ENCODE measurements at regions not wholly inside any gene's neighbourhood (a gene's known extent, or its start where the extent isn't known, plus 50 kb on each side); places are given as distances from the start of the nearest gene placed in this dataset.

DNA sequence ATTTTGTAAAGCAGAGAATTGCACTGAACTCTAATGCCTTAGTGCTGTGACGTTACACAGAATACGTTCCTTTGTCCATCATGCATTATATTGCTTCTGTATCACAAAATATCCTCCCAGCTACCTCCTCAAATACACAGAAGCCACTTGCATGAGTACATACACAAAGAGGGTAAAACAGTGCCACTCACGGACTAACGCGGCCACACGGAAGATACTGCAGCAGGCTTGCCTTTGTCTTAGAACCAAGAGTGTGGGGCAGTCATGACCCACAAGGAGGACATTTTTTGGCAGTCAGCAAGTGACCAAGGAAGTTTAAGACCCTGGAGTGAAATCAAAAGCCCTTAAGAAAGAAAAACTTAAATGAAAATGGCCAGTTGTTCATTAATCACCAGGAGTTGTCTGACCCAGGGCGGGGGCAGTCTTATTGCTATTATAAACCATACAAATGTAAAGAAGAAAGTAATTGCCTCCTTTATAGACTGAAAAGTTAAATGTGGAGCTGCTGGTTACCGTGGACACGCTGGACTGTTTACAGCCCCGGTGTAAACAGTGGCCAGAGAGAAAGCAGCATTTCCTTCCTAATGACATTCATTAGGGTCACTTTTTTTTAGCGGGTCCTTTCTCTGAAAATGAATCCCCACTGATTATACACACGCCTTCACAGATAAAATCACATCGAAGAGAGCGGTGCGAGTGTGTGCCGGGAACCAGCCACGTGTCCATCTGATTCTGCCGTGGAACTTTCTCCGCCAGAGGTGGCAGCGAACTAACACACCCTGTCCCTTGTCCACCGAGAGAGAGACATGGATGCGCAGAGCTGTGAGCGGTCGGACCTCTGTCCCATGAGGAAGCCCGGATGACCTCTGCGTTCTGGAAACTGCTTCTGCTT is 66.8 kb downstream of the SOX1 start:
- H4K91ac ChIP-seq (ENCODE audit: low read depth, low read length): no peak overlapping the region
- H3K79me1 ChIP-seq (ENCODE audit: low read length): no peaks in the 10 kb centered on the region
- H3K9me3 ChIP-seq (ENCODE audit: insufficient read depth, low read depth, low read length): no peaks in the 10 kb centered on the region
- H3K4me3 ChIP-seq (ENCODE audit: low read depth, low read length): no peak overlapping the region
- H3K9ac ChIP-seq (ENCODE audit: low read length): no peak overlapping the region
- no peaks in the 10 kb centered on the region for H3K36me3 ChIP-seq (ENCODE audit: control insufficient read depth in 1 of 2, insufficient read depth in 2 of 2, low read length in 2 of 2)
- H2AK5ac ChIP-seq (ENCODE audit: low read length): no peak overlapping the region
- H4K12ac ChIP-seq (ENCODE audit: low read depth, low read length): no peak overlapping the region
- H3K4ac ChIP-seq (ENCODE audit: low read depth, low read length): no peak overlapping the region
- H2BK5ac ChIP-seq (ENCODE audit: low read depth, low read length, poor library complexity): no peak overlapping the region
- H3K23ac ChIP-seq (ENCODE audit: low read length): no peak overlapping the region
- no peaks in the 10 kb centered on the region for H3K27me3 ChIP-seq (ENCODE audit: insufficient read depth, low read length)
- H3K14ac ChIP-seq (ENCODE audit: low read length): no peak overlapping the region
- no peak overlapping the region for H4K8ac ChIP-seq (ENCODE audit: low read depth, low read length)
- no peaks in the 10 kb centered on the region for H3K79me2 ChIP-seq (ENCODE audit: control insufficient read depth, insufficient read depth, low read length, poor library complexity)
- H3K18ac ChIP-seq (ENCODE audit: low read length): no peak overlapping the region
- no CpG with 5 or more reads among the region's 26 CpGs for WGBS (ENCODE audit: extremely low coverage, insufficient coverage, insufficient read length)
- no peak for DNase-seq
- no peak overlapping the region for H3K27ac ChIP-seq (ENCODE audit: low read depth, low read length)
- H2BK120ac ChIP-seq (ENCODE audit: insufficient read depth, low read length, poor library complexity): no peak overlapping the region
- no peak overlapping the region for H3K4me2 ChIP-seq (ENCODE audit: low read length)
- no peak overlapping the region for H2AFZ ChIP-seq (ENCODE audit: insufficient read depth, low read length, poor library complexity)
- H3K4me1 ChIP-seq (ENCODE audit: control insufficient read depth in 1 of 2, insufficient read depth in 2 of 2, low read length in 2 of 2): no peaks in the 10 kb centered on the region
- no peak overlapping the region for H2BK12ac ChIP-seq (ENCODE audit: low read length)

DNA sequence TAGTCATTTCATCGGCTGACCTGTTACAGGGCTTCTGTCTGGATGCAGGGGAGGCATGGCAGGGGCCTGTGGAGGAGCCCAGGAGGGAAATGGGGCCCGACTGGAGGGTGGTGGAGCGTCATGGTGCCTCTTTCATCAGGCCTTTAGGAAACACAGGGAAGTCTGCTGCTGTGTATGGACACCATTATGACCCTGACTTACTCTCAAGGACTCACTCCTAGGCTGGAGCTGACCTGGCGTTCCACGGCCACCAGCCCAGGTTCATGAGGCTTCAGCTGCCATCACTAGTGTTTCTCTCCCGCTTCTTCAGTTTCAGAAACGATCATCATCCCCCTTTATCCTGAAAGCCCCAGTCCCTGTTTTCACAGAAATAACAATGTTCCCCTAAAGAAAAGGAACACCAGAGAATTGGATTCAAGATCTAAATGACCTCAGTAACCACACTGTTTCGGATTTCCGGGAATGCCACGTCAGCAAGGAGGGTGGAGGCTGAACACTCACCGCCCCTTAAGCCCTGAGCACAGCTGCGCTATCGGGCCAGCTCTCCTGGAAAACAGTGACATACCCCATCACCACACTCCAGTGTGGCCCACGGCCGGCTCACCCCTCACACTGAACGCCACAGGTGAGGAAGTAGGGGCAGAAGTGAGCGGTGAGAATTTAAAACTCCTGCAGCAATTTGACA is 67.6 kb downstream of the SOX1 start:
- Histone ChIP-seq H2BK120ac (ENCODE audit: insufficient read depth, low read length, poor library complexity) (no peak overlapping the region), H4K8ac (ENCODE audit: low read depth, low read length) (no peak overlapping the region), H3K27me3 (ENCODE audit: insufficient read depth, low read length) (no peaks in the 10 kb centered on the region), H3K4me3 (ENCODE audit: low read depth, low read length) (no peak overlapping the region), H3K79me1 (ENCODE audit: low read length) (no peaks in the 10 kb centered on the region), H3K9ac (ENCODE audit: low read length) (no peak overlapping the region), H2AK5ac (ENCODE audit: low read length) (no peak overlapping the region), H3K79me2 (ENCODE audit: control insufficient read depth, insufficient read depth, low read length, poor library complexity) (no peaks in the 10 kb centered on the region), H2AFZ (ENCODE audit: insufficient read depth, low read length, poor library complexity) (no peak overlapping the region), H4K12ac (ENCODE audit: low read depth, low read length) (no peak overlapping the region), H3K4me2 (ENCODE audit: low read length) (no peak overlapping the region), H3K9me3 (ENCODE audit: insufficient read depth, low read depth, low read length) (no peaks in the 10 kb centered on the region), H3K4me1 (ENCODE audit: control insufficient read depth in 1 of 2, insufficient read depth in 2 of 2, low read length in 2 of 2) (no peaks in the 10 kb centered on the region), H4K91ac (ENCODE audit: low read depth, low read length) (no peak overlapping the region), H3K23ac (ENCODE audit: low read length) (no peak overlapping the region), H3K36me3 (ENCODE audit: control insufficient read depth in 1 of 2, insufficient read depth in 2 of 2, low read length in 2 of 2) (no peaks in the 10 kb centered on the region), H2BK12ac (ENCODE audit: low read length) (no peak overlapping the region), H2BK5ac (ENCODE audit: low read depth, low read length, poor library complexity) (no peak overlapping the region), H3K4ac (ENCODE audit: low read depth, low read length) (no peak overlapping the region), H3K14ac (ENCODE audit: low read length) (no peak overlapping the region), H3K27ac (ENCODE audit: low read depth, low read length) (no peak overlapping the region), H3K18ac (ENCODE audit: low read length) (no peak overlapping the region)
- no peak for DNase-seq
- WGBS (ENCODE audit: extremely low coverage, insufficient coverage, insufficient read length): no CpG with 5 or more reads among the region's 17 CpGs

DNA sequence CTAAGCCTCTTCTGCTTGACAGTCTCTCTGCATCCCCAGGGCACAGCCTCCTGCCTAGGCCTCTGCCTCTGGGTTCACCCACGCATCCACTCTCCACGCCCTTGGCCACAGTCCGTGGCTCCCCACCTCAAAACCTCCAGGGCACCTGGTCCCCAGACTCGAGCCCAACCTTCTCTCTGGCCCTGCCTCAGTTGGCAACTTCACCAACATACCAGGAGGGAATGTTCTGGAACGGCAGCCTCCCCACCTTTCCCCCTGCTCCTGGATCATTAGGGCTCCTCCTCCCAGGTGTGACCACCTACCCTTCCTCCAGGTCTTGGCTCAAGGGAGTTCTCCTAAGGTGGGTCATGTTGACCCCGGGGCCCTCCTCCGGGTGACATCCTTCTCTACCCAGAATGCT is 69.1 kb downstream of the SOX1 start:
- no peaks in the 10 kb centered on the region for H3K79me1 ChIP-seq (ENCODE audit: low read length)
- H3K14ac ChIP-seq (ENCODE audit: low read length): no peak overlapping the region
- no peaks in the 10 kb centered on the region for H3K36me3 ChIP-seq (ENCODE audit: control insufficient read depth in 1 of 2, insufficient read depth in 2 of 2, low read length in 2 of 2)
- H2AFZ ChIP-seq (ENCODE audit: insufficient read depth, low read length, poor library complexity): no peak overlapping the region
- no peaks in the 10 kb centered on the region for H3K27me3 ChIP-seq (ENCODE audit: insufficient read depth, low read length)
- no peak overlapping the region for H3K27ac ChIP-seq (ENCODE audit: low read depth, low read length)
- H3K4ac ChIP-seq (ENCODE audit: low read depth, low read length): no peak overlapping the region
- no peak overlapping the region for H4K12ac ChIP-seq (ENCODE audit: low read depth, low read length)
- no peak overlapping the region for H3K4me2 ChIP-seq (ENCODE audit: low read length)
- H3K18ac ChIP-seq (ENCODE audit: low read length): no peak overlapping the region
- no peaks in the 10 kb centered on the region for H3K9me3 ChIP-seq (ENCODE audit: insufficient read depth, low read depth, low read length)
- no peak overlapping the region for H3K23ac ChIP-seq (ENCODE audit: low read length)
- H3K4me1 ChIP-seq (ENCODE audit: control insufficient read depth in 1 of 2, insufficient read depth in 2 of 2, low read length in 2 of 2): no peaks in the 10 kb centered on the region
- H3K9ac ChIP-seq (ENCODE audit: low read length): no peak overlapping the region
- no peak overlapping the region for H2BK12ac ChIP-seq (ENCODE audit: low read length)
- DNase-seq: no peak
- no CpG with 5 or more reads among the region's 7 CpGs for WGBS (ENCODE audit: extremely low coverage, insufficient coverage, insufficient read length)
- H4K8ac ChIP-seq (ENCODE audit: low read depth, low read length): no peak overlapping the region
- H3K4me3 ChIP-seq (ENCODE audit: low read depth, low read length): no peak overlapping the region
- no peaks in the 10 kb centered on the region for H3K79me2 ChIP-seq (ENCODE audit: control insufficient read depth, insufficient read depth, low read length, poor library complexity)
- H2AK5ac ChIP-seq (ENCODE audit: low read length): no peak overlapping the region
- no peak overlapping the region for H2BK120ac ChIP-seq (ENCODE audit: insufficient read depth, low read length, poor library complexity)
- H2BK5ac ChIP-seq (ENCODE audit: low read depth, low read length, poor library complexity): no peak overlapping the region
- H4K91ac ChIP-seq (ENCODE audit: low read depth, low read length): no peak overlapping the region

DNA sequence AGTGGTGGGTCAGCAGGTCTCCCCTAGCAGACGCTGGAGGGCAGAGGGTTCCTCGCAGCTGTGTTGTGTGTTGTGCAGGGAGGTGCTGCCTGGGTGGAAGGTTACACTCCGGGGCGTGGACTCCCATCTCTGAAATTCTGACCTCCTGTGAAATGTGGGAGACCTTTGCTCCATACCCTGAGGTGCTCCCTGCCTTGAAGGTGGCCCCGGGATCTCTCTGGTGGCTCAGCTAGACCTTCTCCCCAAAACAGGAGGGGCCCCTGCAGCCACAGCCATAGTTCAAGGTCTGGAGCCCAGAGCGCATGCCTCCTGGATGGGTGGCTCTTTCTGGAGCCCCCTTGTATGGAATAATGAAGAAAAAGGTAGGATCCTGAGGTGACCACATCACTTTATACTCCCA is 70.2 kb downstream of the SOX1 start:
- Histone ChIP-seq H3K4me1 (ENCODE audit: control insufficient read depth in 1 of 2, insufficient read depth in 2 of 2, low read length in 2 of 2) (no peaks in the 10 kb centered on the region), H3K4me3 (ENCODE audit: low read depth, low read length) (no peak overlapping the region), H3K23ac (ENCODE audit: low read length) (no peak overlapping the region), H3K79me1 (ENCODE audit: low read length) (no peaks in the 10 kb centered on the region), H3K14ac (ENCODE audit: low read length) (no peak overlapping the region), H3K27ac (ENCODE audit: low read depth, low read length) (no peak overlapping the region), H3K36me3 (ENCODE audit: control insufficient read depth in 1 of 2, insufficient read depth in 2 of 2, low read length in 2 of 2) (no peaks in the 10 kb centered on the region), H4K12ac (ENCODE audit: low read depth, low read length) (no peak overlapping the region), H2BK5ac (ENCODE audit: low read depth, low read length, poor library complexity) (no peak overlapping the region), H3K27me3 (ENCODE audit: insufficient read depth, low read length) (no peaks in the 10 kb centered on the region), H3K4me2 (ENCODE audit: low read length) (no peak overlapping the region), H3K18ac (ENCODE audit: low read length) (no peak overlapping the region), H2BK120ac (ENCODE audit: insufficient read depth, low read length, poor library complexity) (no peak overlapping the region), H2BK12ac (ENCODE audit: low read length) (no peak overlapping the region), H3K9ac (ENCODE audit: low read length) (no peak overlapping the region), H3K79me2 (ENCODE audit: control insufficient read depth, insufficient read depth, low read length, poor library complexity) (no peaks in the 10 kb centered on the region), H4K8ac (ENCODE audit: low read depth, low read length) (no peak overlapping the region), H3K4ac (ENCODE audit: low read depth, low read length) (no peak overlapping the region), H3K9me3 (ENCODE audit: insufficient read depth, low read depth, low read length) (no peaks in the 10 kb centered on the region), H2AK5ac (ENCODE audit: low read length) (no peak overlapping the region), H4K91ac (ENCODE audit: low read depth, low read length) (no peak overlapping the region), H2AFZ (ENCODE audit: insufficient read depth, low read length, poor library complexity) (no peak overlapping the region)
- no CpG with 5 or more reads among the region's 6 CpGs for WGBS (ENCODE audit: extremely low coverage, insufficient coverage, insufficient read length)
- no peak for DNase-seq

Measured in trophoblast cell (in vitro differentiated cells and primary cell).